Stomach (tissue), 8 donors: ENCODE measurements at regions not wholly inside any gene's neighbourhood (a gene's known extent, or its start where the extent isn't known, plus 50 kb on each side); places are given as distances from the start of the nearest gene placed in this dataset.
A peak's percentile ranks its signal among the peaks of the same experiment; 100 is the strongest.

Source experiments
- DNase-seq, 2 donors: peaks; one replicate each; pipeline versions ENCODE4 v3.0.0 to v3.0.0-alpha.2; 2013 to 2019
- H3K27ac ChIP-seq, 5 donors: fragments of 200-600 bp in 4 of 5; sonication (generic) in 4 of 5; one replicate each; pipeline ENCODE4 v1.5.1; 2013 to 2019; ENCODE audit warnings: mild to moderate bottlenecking in 1 of 5, moderate library complexity in 1 of 5
- H3K27me3 ChIP-seq, 3 donors: fragments of 200-600 bp; sonication (generic); one replicate each; pipeline ENCODE4 v1.5.1; 2017 to 2019; ENCODE audit warnings: mixed run types in 1 of 3
- H3K36me3 ChIP-seq, 4 donors: fragments of 200-600 bp; sonication (generic); 1 replicate in 3 of 4; 2 replicates in 1 of 4; pipeline ENCODE4 v1.5.1; 2016 to 2019
- H3K4me1 ChIP-seq, 4 donors: fragments of 200-600 bp; sonication (generic); one replicate each; pipeline ENCODE4 v1.5.1; 2016 to 2019
- H3K4me3 ChIP-seq, 4 donors: fragments of 200-600 bp; sonication (generic) in 3 of 4; one replicate each; pipeline ENCODE4 v1.5.1; 2016 to 2019; ENCODE audit warnings: mild to moderate bottlenecking in 1 of 4
- H3K9me3 ChIP-seq, 4 donors: fragments of 200-600 bp; sonication (generic); one replicate each; pipeline ENCODE4 v1.5.1; 2016 to 2019
- CTCF ChIP-seq, 7 experiments: fragments of 450-650 bp in 4 of 7; fragments of 200-600 bp in 3 of 7; sonication (generic) in 3 of 7; IDR thresholded peaks; one replicate each; pipeline ENCODE4 v1.5.1; 2016 to 2019; ENCODE audit warnings: antibody characterized with exemption in 7 of 7, control low read depth in 2 of 7, mild to moderate bottlenecking in 1 of 7
- EP300 ChIP-seq: sonication (generic); formaldehyde crosslinking; IDR thresholded peaks from one replicate; pipeline ENCODE4 v1.6.1; 2017; ENCODE audit warnings: antibody characterized with exemption
- POLR2A ChIP-seq, 4 donors: fragments of 450-650 bp; IDR thresholded peaks; one replicate each; pipeline ENCODE4 v1.6.1; 2016; ENCODE audit warnings: antibody characterized with exemption in 4 of 4, control low read depth in 2 of 4, mild to moderate bottlenecking in 1 of 4, moderate library complexity in 1 of 4
- POLR2AphosphoS5 ChIP-seq, 3 donors: sonication (generic); formaldehyde crosslinking; IDR thresholded peaks; one replicate each; pipeline ENCODE4 v1.6.1; 2016; ENCODE audit warnings: antibody characterized with exemption in 3 of 3
- WGBS, 5 donors: extraction: QIAGEN DNeasy Blood & Tissue Kit in 3 of 5; methylation state at CpG; one replicate each; pipeline versions ENCODE4 v1.1.5 to v1.1.7; 2013 to 2018; 5-methylcytosine and 5-hydroxymethylcytosine counted together
- intact Hi-C: fragments of 100-400 bp; cut with DNase I; formaldehyde crosslinking; loops from one replicate; pipeline ENCODE4 v1.15.1; 2023; ENCODE audit warnings: low total_unique reads
- donor health status: healthy with polysubstance abuse.
- donor health status: Bipolar disorder and iron deficiency.
- donor health status: healthy.

DNA sequence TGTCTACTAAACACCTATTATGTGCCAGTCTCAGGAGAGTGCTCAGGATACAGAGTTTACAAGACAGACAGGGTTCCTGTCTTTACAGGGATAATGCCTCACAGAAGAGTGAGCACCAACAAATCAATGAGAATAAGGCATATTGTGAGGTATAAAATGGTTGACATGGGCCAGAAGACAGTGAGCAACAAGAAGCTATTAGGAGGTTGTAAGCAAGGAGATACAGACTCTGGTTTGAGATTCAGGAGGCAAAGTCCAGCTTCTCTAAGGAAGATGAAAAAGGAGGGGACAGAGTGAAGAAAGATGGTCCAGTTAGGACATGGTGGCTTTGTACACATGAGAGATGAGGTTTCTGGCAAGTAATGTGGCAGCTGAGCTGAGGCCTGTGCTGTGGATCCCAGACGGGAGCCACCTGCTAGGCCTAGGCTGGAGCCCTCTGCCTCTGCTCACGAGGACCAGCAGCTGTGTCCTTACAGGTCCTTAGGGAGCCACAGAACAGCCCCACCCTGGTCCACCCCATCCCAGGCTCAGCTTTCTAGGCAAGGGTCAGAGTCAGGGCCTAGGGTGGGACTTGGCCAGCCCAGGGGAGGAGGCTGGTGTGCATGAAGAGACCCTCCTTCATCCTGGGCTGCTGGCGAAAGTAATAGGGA lies 110.5 kb downstream of the ZNF280B start:
- intact Hi-C loops = no loop called here
- peaks cover 0 to 12% (median 0%) of the 10 kb centered on the region in 4 donors for H3K9me3 ChIP-seq
- no peak for TF ChIP-seq POLR2A (IDR thresholded peaks at IDR 0.05)
- no peak for TF ChIP-seq EP300
- no peak for TF ChIP-seq CTCF (IDR thresholded peaks at IDR 0.05)
- no peak for TF ChIP-seq POLR2AphosphoS5 (IDR thresholded peaks at IDR 0.05)
- peaks cover 0 to 21% (median 0%) of the 10 kb centered on the region in 3 donors for H3K27me3 ChIP-seq
- H3K27ac ChIP-seq = no peak overlapping the region
- H3K4me1 ChIP-seq = peaks cover 0 to 5% (median 0%) of the 10 kb centered on the region in 4 donors
- peak in 1 of 2 donors; percentile 41 for DNase-seq
- no peaks in the 10 kb centered on the region for H3K36me3 ChIP-seq
- 63 to 81% (median 71%) methylated on average over 1 to 3 of the region's 3 CpGs for WGBS, 5 donors
- H3K4me3 ChIP-seq = no peak overlapping the region

DNA sequence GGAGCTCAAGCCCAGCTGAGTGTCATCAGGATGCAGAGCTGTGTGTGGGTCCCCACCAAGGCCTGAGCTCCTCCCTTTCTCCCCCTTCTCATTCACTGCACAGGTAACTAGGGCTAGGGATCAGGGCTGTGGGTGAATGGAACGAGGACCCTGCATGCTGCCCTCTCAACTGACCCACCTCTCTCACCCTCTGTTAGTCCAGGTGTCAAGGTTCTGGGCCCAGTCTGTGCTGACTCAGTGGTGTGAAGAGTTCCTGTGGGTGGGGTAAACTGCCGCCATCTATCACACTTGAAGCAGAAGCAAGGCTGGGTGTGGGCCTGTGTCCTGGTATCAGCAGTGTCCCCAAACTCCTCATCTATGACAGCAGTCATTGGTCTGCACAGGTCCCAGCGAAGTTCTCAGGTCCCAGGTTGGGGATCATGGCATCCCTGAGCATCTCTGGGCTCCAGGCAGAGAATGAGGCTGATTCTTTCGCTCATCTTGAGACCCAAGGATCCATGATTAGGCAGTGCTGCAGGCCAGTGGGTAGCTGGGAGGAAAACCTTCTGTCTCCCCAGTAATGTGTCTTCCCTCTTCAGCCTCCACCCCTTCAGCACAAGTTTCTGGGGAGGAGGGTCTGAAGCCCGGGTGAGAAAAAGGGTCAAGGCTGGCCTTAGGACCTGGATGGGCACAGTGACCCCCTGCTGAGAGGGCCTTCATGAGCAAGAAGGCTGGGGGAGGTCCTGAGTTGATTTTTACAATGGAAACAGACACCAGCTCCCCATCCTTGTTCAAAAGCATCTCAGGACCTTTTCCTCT lies 109.8 kb downstream of the ZNF280B start:
- Histone ChIP-seq H3K27ac (no peak overlapping the region), H3K4me1 (peaks cover 0 to 5% (median 0%) of the 10 kb centered on the region in 4 donors), H3K9me3 (peaks cover 0 to 5% (median 0%) of the 10 kb centered on the region in 4 donors), H3K4me3 (no peak overlapping the region), H3K36me3 (no peaks in the 10 kb centered on the region), H3K27me3 (peaks cover 0 to 21% (median 0%) of the 10 kb centered on the region in 3 donors)
- no peak for DNase-seq
- WGBS, 5 donors = 66 to 98% (median 72%) methylated on average over 5 of the region's 5 CpGs
- intact Hi-C loops = no loop called here
- TF ChIP-seq POLR2AphosphoS5 (IDR thresholded peaks at IDR 0.05) (no peak), CTCF (IDR thresholded peaks at IDR 0.05) (no peak), POLR2A (IDR thresholded peaks at IDR 0.05) (no peak), EP300 (no peak)

GRCh38 chr22:22400099-22400498 lies 108.4 kb downstream of the ZNF280B start:
- TF ChIP-seq POLR2AphosphoS5 (IDR thresholded peaks at IDR 0.05) (no peak), EP300 (no peak), CTCF (IDR thresholded peaks at IDR 0.05) (no peak), POLR2A (IDR thresholded peaks at IDR 0.05) (no peak)
- Histone ChIP-seq H3K4me3 (no peak overlapping the region), H3K4me1 (peaks cover 0 to 5% (median 0%) of the 10 kb centered on the region in 4 donors), H3K27me3 (peaks cover 0 to 15% (median 0%) of the 10 kb centered on the region in 3 donors), H3K27ac (no peak overlapping the region), H3K36me3 (no peaks in the 10 kb centered on the region), H3K9me3 (no peaks in the 10 kb centered on the region)
- WGBS, 5 donors = 61 to 73% (median 70%) methylated on average over 3 of the region's 3 CpGs
- DNase-seq = no peak
- intact Hi-C loops = no loop called here

DNA sequence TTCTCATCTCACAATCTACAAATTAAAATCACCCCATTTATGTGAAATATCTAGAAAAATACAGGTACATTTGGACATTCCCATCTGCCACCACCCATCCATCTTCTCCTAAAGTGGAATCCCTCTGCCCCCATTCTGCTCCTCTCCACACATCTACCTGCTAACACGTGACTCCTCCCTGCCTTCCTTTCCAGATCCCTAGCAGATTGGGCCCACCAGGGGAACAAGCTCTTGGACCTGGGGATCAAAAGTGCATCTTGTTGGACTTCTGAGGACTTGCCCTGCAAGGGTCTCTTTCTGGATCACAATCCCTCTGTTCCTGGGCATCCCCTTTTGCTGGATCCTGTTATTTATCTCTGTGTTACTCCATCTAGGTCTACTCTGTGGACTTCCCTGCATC lies 107.6 kb downstream of the ZNF280B start:
- WGBS, 5 donors = 50 to 71% (median 63%) methylated on average over 1 of the region's 1 CpG
- no peak overlapping the region for H3K27ac ChIP-seq
- H3K9me3 ChIP-seq = no peaks in the 10 kb centered on the region
- peaks cover 0 to 13% (median 0%) of the 10 kb centered on the region in 3 donors for H3K27me3 ChIP-seq
- no peak for DNase-seq
- no peaks in the 10 kb centered on the region for H3K36me3 ChIP-seq
- H3K4me1 ChIP-seq = peaks cover 0 to 5% (median 0%) of the 10 kb centered on the region in 4 donors
- TF ChIP-seq CTCF (IDR thresholded peaks at IDR 0.05) (no peak), EP300 (no peak), POLR2AphosphoS5 (IDR thresholded peaks at IDR 0.05) (no peak), POLR2A (IDR thresholded peaks at IDR 0.05) (no peak)
- intact Hi-C loops = no loop called here
- no peak overlapping the region for H3K4me3 ChIP-seq
